Left ventricle myocardium inferior (tissue), 1 donor: ENCODE measurements at regions not wholly inside any gene's neighbourhood (a gene's known extent, or its start where the extent isn't known, plus 50 kb on each side); places are given as distances from the start of the nearest gene placed in this dataset.

Source experiments
- DNase-seq: peaks from one replicate; pipeline ENCODE4 v3.0.0-alpha.2; 2020
- H3K27ac ChIP-seq: fragments of 200-600 bp; replicated peaks from 2 replicates; pipeline ENCODE4 v1.8.0; 2021
- H3K27me3 ChIP-seq: fragments of 200-600 bp; 2 replicates; pipeline ENCODE4 v1.8.0; 2021; ENCODE audit warnings: low read depth
- H3K36me3 ChIP-seq: fragments of 200-600 bp; 2 replicates; pipeline ENCODE4 v1.8.0; 2021
- H3K4me1 ChIP-seq: fragments of 200-600 bp; 2 replicates; pipeline ENCODE4 v1.8.0; 2021
- H3K4me3 ChIP-seq: fragments of 200-600 bp; 2 replicates; pipeline ENCODE4 v1.8.0; 2021; ENCODE audit warnings: mild to moderate bottlenecking, moderate library complexity
- H3K9me3 ChIP-seq: fragments of 200-600 bp; replicated peaks from 2 replicates; pipeline ENCODE4 v1.8.0; 2021
- intact Hi-C: fragments of 100-400 bp; cut with micrococcal nuclease; formaldehyde crosslinking; loops from one replicate; pipeline ENCODE4 v1.11.0; 2022
- TF ChIP-seq, protein P1 (sequence below): fragments of 200-600 bp; IDR thresholded peaks from 2 replicates; pipeline ENCODE4 v1.8.0; 2021; ENCODE audit warnings: antibody characterized with exemption, mild to moderate bottlenecking, borderline replicate concordance
- donor health status: DM: no; HTN: yes; CAD: no; lungs with severe emphysema.

DNA sequence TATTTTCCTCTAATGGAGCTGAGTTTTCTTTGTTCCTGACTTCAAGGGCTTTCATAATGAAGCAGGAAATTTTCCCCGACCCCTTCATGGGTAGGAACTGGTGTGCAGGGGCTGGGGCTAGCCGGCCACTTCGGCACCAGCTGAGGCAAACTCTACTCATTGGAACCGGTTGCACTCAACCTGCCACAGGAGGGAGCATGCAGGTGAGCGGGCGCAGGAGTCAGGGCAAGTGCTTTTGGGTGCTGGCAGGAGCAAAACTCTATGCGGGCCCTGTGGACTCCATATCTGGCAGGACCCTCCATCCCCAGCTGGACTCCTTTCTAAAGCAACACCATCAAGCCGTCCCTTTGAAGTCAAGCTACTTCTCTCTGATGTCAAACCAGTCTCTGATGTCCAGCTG is 244.2 kb downstream of the EPM2A start:
- H3K9me3 ChIP-seq = peaks cover 19% of the 10 kb centered on the region
- intact Hi-C loops = no loop called here

DNA sequence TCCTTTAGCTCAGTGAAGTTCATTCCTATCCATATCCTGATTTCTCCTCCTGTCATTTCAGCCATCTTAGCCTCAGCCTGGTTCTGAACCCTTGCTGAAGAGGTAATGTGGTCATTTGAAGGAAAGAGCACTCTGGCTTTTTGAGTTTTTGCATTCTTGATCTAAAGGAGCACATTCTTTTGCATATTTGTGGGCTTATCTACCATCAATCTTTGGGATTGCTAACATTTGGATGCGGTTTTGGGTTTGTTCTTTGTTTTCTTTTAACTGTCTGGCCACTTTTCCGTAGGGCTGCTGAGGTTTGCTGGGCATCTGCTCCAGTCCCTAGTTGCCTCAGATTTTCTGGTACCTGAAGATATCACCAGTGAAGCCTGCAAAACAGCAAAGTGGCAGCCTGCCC is 238.3 kb downstream of the EPM2A start:
- DNase-seq = no peak
- H3K27me3 ChIP-seq = no peaks in the 10 kb centered on the region
- TF ChIP-seq, protein P1, sequence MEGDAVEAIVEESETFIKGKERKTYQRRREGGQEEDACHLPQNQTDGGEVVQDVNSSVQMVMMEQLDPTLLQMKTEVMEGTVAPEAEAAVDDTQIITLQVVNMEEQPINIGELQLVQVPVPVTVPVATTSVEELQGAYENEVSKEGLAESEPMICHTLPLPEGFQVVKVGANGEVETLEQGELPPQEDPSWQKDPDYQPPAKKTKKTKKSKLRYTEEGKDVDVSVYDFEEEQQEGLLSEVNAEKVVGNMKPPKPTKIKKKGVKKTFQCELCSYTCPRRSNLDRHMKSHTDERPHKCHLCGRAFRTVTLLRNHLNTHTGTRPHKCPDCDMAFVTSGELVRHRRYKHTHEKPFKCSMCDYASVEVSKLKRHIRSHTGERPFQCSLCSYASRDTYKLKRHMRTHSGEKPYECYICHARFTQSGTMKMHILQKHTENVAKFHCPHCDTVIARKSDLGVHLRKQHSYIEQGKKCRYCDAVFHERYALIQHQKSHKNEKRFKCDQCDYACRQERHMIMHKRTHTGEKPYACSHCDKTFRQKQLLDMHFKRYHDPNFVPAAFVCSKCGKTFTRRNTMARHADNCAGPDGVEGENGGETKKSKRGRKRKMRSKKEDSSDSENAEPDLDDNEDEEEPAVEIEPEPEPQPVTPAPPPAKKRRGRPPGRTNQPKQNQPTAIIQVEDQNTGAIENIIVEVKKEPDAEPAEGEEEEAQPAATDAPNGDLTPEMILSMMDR = no peak

More for the DNA sequence above, 244.2 kb downstream of the EPM2A start:
- Histone ChIP-seq H3K27me3 (no peaks in the 10 kb centered on the region), H3K27ac (no peak overlapping the region), H3K4me1 (no peaks in the 10 kb centered on the region), H3K36me3 (no peaks in the 10 kb centered on the region), H3K4me3 (no peak overlapping the region)
- TF ChIP-seq, protein P1 = no peak
- no peak for DNase-seq

DNA sequence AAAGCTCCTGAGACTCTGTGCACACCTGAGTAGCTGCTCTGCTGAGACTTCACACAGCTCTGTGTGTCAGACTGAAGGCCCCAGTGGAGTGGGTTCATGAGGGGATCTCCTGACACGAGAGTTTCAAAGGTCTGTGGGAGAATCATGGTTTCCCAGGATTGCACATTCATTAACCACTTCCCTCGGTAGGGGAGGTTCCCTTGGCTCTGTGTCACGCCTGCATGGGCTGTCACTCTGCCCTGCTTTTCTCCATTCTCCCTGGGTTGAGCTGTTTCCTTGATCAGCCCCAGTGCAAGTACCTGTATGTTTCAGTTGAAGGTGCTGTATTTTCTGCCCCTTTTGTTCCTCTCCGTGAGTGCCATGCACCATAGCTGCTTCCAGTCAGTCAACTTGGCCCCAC is 236.9 kb downstream of the EPM2A start:
- H3K4me3 ChIP-seq = no peak overlapping the region
- TF ChIP-seq, protein P1 = no peak
- intact Hi-C loops = no loop called here
- H3K36me3 ChIP-seq = no peaks in the 10 kb centered on the region
- H3K27me3 ChIP-seq = no peaks in the 10 kb centered on the region
- H3K4me1 ChIP-seq = no peaks in the 10 kb centered on the region
- H3K27ac ChIP-seq = no peak overlapping the region
- DNase-seq = no peak
- peaks cover 22% of the 10 kb centered on the region for H3K9me3 ChIP-seq

More for the DNA sequence above, 238.3 kb downstream of the EPM2A start:
- Histone ChIP-seq H3K9me3 (peaks cover 22% of the 10 kb centered on the region), H3K36me3 (no peaks in the 10 kb centered on the region), H3K4me3 (no peak overlapping the region), H3K4me1 (no peaks in the 10 kb centered on the region), H3K27ac (no peak overlapping the region)
- intact Hi-C loops = no loop called here

DNA sequence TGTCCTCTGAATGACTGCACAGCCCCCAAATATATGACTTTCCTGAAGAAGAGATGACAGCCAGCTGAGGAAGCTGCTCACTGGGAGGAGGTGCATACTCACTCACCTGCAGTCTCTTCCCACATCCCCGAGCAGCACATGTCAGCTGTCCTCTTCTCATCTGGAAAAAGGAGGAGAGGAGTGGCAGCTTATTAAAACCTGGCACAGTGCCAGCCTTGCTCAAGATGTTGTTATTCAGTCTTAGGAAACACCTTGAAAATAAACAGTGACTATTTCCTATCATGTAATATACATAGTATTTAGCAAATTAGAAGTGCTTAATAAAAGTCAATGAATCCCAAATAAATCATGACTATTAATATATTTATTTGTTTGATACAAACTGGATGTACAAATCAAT is 232.9 kb downstream of the EPM2A start:
- TF ChIP-seq, protein P1 = no peak
- Histone ChIP-seq H3K4me1 (no peaks in the 10 kb centered on the region), H3K36me3 (no peaks in the 10 kb centered on the region), H3K27ac (no peak overlapping the region), H3K27me3 (no peaks in the 10 kb centered on the region), H3K4me3 (no peak overlapping the region), H3K9me3 (peaks cover 7% of the 10 kb centered on the region)
- intact Hi-C loops = no loop called here
- DNase-seq = no peak

DNA sequence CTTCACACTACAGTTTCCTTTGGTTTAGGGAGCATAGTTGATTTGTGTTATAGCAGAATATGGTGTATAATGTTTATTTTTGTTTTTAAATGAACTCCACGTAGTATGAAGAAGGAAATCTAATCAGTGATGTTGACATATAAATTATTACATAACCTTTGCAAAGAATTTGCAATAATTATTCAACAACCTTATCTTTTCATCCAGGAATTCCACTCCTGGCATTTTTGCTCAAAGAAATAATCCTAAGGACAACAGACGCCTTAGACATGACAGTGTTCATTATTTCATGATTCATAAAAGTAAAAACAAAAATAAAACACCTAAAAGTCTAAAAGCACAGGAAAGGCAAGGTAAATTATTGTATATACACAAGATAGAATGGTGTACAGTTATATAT is 229.2 kb downstream of the EPM2A start:
- intact Hi-C loops = no loop called here
- DNase-seq = no peak
- Histone ChIP-seq H3K4me3 (no peak overlapping the region), H3K4me1 (no peaks in the 10 kb centered on the region), H3K27me3 (no peaks in the 10 kb centered on the region), H3K9me3 (peaks cover 42% of the 10 kb centered on the region), H3K27ac (no peak overlapping the region), H3K36me3 (peaks cover 4% of the 10 kb centered on the region)
- TF ChIP-seq, protein P1 = no peak

DNA sequence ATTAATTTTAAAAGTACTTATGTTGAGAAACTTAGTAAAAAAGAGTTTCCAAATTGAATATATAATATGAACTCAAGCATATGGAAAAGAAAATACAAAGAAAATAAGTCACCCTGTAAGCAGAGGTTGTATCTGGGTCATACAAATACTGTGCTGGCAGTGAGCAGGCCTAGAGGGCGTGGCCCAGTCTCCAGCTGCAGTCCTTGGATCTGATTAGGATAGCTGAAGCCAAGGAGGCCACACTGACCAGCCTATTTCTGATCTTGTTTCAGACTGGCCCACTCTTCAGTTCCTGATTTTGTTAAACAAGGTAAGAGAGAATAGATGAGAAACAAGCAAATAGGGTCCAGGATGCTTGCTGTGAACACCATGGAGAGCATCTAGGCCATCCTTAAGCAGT is 228.8 kb downstream of the EPM2A start:
- H3K9me3 ChIP-seq = peaks cover 44% of the 10 kb centered on the region
- intact Hi-C loops = no loop called here
- no peaks in the 10 kb centered on the region for H3K4me1 ChIP-seq
- DNase-seq = no peak
- H3K27me3 ChIP-seq = no peaks in the 10 kb centered on the region
- H3K36me3 ChIP-seq = peaks cover 4% of the 10 kb centered on the region
- H3K27ac ChIP-seq = no peak overlapping the region
- TF ChIP-seq, protein P1 = no peak
- H3K4me3 ChIP-seq = no peak overlapping the region
